NCI-H146 treated with DMSO at 0.1 percent for 48 hours (cell line): ENCODE measurements at regions not wholly inside any gene's neighbourhood (a gene's known extent, or its start where the extent isn't known, plus 50 kb on each side); places are given as distances from the start of the nearest gene placed in this dataset.

Source experiments
- DNase-seq: peaks from one replicate; lab custom pipeline; 2025; ENCODE audit not compliant: unreplicated experiment; lab: John Stamatoyannopoulos, UW

DNA sequence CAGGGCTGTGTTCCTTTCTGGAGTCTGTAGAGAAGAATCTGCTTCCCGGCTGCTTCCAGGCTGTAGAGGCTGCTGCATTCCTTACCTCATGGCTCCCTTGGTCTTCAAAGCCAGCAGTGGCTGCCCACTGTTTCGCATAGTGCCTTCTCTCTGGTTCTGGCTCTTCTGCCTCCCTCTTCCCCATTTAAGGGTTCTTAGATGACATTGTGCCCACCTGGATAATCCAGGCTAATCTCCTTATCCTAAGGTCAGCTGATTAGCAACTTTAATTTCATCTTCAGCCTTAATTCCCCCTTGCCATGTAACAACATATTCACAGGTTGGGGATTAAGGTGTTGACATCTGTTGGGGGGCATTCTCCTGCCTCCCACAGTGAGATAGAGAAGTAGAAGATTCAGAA is 208.6 kb upstream of the TMTC1 start:
- no peak for DNase-seq

DNA sequence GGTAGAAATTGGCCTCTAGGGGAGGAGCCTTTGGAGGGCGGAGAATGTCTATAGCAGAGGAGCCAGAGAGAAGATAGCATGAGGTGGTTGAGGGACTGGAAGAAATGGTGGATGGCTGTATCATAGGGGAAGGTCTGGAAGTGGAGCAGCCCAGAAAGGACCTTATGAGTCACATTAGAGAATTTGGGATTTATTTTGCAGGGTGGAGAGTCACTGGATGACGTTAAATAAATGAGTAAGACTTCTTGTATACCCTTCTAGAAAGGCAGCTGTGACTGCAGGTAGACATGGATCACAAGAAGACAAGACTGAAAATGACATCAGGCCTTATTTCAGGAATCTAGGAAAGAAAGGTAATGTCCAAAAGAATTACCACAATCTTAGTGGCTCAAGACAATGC is 208.2 kb upstream of the TMTC1 start:
- DNase-seq, result no peak

DNA sequence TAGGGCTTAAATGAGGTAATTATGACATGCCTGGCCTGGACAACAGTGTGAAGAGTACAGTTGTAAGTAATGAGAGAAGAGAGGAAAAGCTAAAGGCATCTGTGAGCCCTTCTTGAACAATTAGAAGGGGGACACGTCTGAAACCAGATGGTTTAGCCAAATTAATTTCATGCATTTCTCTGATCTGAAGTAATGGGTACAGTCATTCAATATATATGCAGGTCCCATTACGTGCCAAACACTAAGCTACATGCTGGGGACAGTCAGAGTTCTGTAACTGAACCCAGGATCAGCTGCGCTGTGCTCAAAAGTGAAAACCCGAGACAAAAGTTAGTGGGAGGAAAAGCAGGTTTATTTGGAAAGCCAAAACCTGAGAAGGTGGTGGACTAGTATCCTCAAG is 207.2 kb upstream of the TMTC1 start:
- DNase-seq, result no peak

DNA sequence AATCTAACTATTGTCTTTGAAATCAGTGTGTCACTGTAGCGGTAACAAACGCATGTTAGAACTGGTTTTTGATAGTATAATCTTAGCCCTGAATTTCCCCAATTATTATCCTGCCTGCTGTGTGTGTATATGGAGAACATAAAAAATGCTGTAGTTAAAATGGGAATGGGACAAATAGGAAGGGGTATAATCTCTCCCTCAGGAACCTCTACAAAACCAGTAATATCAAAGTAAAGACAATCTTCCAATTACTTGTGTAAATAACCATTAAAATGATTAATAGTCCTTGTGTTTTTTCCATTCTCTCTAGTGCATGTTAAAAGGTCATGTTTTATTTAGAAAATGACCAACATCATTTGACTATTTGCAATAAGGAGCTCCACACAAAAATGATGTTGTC is 200.1 kb upstream of the TMTC1 start:
- DNase-seq, result no peak

DNA sequence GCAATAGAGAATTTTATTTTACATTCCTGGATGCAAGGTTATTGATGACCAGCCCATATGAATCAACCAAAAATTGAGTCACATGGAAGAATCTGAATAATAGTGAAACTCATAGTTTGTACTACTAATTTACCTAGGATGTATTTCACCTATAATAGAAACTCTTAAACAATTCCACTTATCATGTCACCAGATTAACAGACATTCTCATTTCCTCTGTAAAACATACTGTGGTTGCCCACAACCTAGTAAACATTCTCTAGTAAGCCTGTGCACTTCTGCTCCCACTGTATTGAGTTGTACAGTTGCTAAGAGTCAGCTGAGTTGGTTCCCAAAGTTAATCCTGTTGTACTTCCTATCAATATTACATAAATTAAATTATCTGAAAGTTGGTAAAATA is 196.6 kb upstream of the TMTC1 start:
- no peak for DNase-seq

DNA sequence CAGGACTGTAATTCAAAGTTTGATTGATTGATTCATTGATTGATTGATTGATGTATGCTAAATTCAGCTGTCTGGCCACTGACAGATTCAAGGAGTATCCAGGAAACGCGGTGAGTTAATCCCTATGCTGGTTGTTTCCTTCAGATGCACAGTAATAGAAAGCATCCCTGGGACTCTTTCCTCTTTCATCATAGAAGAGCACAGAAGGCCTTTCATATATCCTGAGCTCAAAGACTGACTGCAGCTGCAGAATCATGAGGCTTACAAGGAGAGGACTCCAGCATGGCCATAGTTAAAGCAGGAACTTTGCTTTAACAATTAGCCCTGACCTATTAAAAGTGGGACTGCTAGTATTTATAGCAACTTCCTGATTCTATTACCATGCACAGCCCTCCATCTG is 187.7 kb upstream of the TMTC1 start:
- no peak for DNase-seq

DNA sequence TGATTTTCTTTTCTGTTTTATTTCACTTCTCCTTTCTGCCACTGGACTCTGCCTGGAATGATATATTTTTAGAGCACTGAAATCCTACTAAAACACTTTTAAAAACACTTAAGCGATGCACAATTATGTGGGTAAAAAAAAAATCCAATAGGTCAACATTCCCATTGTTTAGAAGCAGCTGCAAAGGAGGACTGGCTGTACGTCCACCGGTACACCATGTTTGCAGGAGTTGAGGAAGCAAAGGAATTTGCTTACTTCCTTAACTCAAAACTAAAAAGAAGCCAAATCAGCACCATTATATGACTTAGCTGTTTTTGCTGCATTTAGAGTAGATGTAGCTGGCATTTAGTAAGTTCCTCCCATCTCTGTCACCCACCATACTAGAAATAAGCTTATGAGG is 186.8 kb upstream of the TMTC1 start:
- no peak for DNase-seq

DNA sequence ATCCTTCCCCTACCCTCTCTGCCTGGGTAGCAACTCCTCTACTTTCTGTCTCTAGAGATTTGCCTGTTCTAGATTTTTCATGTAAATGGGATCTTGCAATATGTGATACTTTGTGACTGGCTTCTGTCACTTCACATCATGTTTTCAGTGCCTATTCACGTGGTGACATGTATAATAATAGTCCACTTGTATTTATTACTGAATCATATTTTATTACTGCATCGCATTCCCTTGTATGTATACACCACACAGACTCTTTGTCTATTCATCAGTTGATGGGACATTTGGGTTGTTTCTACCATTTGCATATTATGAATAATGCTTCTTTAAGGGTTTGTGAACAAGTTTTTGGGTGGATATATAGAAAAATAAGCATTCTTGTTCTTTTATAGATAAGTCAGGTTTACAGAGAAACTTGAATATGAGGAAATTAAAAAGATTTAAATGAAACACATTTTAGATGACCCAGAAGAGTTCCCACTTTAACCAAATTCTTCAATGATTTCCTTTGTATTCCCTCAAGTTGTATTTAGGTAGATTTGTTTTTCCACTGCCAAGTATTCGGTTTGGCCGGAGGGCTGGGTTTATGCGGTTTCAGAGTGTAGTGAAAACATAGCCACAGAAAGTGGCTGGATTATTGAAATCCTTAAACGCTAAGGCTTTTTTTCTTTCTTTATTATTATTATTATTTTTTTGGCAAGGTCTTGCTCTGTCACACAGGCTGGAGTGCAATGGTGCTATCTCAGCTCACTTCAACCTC is 178.7 kb upstream of the TMTC1 start:
- no peak for DNase-seq

DNA sequence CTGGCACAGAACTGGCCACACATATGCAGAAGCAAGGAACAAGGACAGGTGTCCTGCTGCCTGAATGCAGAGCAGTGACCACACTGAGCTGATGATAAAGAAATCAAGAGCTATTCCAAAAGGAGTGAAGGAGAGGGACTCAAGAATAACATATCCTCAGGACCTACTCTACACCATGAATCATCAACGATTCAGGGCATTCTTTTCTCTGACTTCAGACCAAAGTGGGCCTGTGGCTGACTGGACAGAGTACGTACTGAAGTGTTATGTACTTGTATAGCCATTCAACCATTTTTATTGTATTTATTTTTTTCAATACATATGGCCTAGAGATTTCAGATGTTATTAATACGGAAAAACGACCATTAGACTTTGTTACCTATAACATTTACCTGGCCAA is 177.5 kb upstream of the TMTC1 start:
- no peak for DNase-seq

DNA sequence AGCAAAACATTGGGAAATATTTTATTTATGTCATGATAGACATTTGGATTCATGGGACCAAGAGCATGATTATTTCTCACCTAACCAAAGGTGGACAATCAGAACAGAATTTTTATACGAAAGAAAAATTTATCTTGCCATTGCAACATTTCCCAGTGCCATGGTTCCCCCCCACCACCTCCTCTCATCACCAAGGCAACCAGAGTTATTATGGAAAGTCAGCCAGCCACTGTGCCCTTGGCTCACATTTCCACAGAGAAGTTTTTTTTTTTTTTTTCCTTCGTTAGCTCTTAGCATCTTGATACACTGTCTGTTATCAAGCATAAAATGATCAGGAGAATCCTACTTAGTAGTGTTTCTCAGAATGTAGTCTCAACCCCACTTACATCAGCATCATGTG is 176.4 kb upstream of the TMTC1 start:
- DNase-seq, result no peak

DNA sequence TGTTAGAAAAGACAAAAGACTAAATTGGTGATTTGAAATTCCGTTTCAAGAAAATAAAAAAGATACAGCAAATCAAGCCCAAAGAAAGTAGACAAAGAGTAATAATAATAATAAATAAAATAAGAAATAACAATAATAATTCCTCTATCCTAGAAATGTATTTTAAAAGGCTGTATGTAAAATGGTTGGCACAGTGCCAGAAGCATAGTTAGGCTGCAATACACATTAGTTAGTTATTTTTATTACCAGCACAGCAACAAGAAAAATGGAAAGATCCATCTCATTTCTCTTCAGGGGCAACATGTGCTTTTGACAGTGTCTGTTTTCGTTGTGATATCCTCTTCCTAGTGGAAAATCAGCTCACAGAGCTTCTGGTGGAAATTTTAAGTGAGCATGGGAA is 174.1 kb upstream of the TMTC1 start:
- no peak for DNase-seq

DNA sequence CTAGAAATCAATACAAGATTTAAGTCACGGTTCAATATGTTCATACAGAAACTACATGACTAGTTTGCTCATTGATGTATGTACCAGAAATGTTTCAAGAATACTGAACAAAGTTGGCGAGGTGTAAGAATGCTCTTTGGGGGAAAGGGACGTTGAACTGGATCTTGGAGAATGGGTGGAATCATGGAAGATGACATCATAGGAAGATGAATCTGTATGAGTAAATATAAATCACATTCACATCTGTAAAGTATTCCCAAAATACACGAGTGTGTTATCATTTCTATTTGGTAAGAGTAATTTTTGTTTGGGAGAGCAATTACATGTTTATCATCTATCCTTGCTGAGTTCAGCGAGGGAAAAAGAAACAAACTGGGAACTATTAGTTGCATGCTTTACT is 162.2 kb upstream of the TMTC1 start:
- no peak for DNase-seq

DNA sequence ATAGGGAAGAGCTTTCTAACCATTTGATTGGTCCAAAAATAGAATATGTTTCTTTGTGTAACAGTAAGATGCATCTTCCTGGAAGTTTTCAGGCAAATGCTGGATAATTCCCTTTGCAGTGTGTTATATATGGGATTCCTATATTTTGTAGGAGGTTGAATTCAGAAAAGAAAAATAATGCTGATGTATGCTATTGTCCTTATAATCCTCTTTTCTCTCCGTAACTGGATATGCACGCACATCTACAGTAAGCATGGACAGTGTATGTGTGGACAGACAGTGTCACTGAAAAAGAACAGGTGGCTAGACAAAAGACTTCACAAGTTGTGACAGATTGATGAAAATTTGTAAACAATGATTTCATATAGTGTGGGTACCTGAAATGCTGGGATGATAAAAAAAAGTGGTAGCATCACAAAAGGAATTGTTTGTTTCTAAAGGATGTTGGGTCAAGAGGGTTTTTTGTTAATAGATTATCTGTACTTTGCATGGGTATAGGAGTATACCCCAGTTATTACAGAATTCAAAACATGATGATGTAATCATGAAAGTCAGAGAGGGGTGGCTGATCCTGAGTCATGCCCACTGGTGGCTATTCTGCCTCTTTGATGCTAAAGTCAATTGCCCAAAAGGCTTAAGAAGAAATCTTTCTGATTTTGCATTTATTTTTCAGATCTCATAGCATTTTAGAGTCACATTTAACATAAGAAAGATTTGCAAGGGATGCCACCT is 160.7 kb upstream of the TMTC1 start:
- DNase-seq, result no peak

DNA sequence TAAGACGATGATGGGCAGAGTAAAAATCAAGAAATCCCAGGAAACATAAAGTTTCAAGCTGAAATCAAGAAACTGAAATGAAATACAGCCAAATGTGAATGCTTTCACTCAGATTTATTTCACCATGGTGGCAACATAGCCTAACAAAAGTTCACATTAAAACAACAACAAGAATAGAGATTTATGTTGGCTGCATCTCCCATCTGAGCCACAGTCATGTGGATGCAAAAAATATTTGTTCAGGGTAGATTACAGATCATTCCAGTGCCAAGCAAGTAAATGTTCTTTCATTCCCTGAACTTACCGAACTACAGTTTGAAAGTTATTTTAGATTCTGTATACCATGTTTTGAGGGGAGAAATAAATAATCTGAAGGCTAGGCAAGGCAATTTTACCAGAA is 159.9 kb upstream of the TMTC1 start:
- no peak for DNase-seq

DNA sequence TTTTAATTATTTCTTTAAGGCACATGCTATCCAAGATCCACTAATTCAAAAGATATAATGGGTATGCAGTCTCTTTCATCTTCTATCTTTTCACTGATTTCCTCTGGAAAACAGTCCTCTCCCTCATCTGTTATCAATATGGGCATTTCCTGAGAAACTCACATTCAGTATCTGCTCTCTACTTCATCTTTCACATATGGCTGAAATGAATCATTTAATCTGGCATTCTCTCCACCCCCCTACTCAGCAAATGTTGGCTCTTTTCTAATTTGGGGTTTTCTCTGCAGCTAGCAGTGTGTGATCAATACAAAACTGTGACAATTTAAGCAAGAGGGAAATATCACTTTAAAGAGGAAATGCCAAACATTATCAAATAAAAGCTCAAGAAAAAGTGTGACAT is 157.1 kb upstream of the TMTC1 start:
- no peak for DNase-seq

DNA sequence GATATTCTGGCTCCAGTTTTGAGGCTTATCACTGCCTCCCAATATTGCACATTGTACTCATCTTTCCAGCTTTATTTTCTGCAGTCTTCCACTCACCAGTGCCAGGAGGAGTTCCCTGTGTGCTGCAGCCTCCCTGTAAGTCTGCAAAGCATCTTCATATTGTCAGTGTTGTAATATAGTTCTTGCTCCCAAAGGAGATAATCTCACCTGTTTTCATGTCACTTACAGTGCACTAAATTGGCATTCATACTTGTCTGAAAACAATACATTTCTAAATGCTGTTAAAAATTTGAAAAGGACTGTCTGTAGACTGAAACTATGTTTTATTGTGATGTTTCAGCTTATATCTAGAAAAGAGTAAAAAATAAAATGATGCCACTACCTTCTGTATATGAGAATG is 146.8 kb upstream of the TMTC1 start:
- no peak for DNase-seq

DNA sequence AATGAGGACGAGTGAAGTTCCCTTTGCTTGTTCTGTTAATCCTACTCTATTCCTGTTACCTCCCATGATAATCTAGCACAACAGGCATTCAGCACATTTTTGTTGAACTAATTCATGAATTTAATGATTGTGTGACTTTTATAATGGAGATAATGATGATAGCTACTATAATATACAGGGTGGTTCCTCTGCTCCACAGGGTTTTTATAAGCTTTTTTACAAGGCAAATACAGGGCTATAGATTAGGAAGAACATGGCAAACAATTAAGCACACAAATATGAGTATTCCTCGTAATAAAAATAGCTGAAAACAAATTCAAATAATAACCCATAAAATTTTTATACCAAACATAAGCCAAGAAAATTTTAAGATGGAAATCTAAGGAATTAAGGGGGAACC is 145.6 kb upstream of the TMTC1 start:
- no peak for DNase-seq

DNA sequence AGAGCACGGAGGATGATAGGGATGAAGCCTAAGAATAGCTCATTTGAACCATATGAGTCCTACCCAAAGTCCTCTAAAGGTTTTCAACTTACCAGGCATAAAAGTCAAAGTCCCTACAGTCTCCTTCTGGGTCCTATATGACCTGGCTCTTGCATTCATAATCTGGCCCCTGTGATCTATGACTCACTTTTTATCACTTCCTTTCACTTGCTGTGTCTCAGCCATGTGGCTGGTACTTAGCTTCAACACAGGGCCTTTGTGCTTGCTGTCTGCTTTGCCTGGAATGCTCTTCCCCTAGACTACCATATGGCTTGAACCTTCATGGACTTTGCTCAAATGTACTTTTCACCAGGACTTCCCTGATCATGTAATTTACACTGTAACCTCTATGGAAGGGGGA is 137.6 kb upstream of the TMTC1 start:
- DNase-seq, result no peak

DNA sequence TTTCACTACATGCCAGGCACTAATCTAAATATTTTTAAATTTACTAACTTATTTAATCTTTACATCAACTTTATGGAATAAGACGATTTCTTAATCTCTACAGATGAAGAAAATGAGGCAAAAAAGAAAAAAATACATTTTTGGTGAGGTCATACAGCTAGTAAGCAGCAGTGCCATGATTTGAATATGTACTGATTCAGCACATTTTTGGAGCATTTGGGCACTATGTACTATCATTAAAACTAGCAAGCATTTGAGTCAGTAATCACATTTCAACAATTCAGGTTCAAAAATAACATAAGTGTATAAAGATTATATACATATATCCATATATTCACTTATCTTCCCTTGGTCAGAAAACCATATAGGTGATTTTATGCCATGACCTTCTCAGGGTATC is 124.4 kb upstream of the TMTC1 start:
- no peak for DNase-seq

DNA sequence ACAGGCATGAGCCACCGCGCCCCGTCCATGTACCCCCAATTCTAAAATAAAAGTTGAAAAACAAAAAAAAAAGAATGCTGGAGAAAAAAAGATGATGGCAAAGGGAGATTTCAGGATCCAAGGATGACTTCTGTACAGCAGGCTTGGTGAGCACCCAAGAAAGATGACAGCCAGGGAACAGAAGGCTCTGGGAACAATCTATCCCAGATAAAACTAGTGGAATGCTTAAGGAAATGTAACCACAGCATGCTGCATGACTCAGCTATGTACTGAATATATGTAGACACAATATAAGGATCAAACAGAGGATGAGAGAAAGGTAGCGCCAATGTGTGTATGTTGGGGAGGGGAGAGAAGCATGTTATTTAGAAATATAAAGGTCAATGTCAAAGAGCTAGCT is 123.7 kb upstream of the TMTC1 start:
- DNase-seq, result no peak

DNA sequence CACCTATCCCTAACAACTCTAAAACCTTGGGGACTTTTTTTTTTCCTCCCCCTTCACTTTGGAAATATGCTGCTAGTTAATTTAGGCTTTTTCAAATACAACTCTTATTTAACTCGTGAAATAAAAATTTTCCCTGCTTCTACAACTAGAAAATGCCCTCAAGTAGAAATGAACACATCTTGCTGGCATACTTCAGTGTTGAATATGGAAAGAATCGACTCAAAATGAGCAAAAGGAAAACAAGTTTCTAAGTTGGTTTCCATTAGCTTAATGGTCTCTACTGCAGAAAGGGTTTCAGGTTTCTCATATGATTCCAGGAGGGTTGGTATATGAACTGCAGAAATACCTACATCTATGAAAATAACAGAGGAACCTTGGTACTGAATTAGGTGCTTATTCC is 118.3 kb upstream of the TMTC1 start:
- DNase-seq, result no peak

DNA sequence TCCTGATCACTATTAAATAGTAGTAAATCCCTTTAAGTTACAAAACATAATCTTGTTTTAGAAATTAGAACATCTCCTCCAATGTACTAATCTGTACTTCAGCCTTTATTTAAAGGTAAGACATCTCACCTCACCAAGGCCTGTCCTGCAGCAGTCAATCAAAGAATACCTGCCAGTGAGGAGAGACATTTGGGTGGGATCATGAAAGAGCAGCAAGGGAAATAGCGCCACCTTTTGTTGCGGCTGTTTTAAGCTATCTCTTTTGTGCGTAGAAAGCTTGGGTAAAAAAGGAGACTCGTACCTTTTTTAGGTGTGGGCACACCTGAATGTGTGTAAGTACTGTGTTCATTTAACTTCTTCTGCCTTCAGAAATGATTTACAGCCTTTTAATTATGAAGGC is 117.8 kb upstream of the TMTC1 start:
- DNase-seq, result no peak
